Naive thymus-derived CD4-positive, alpha-beta T cell (primary cell): ENCODE measurements at regions not wholly inside any gene's neighbourhood (a gene's known extent, or its start where the extent isn't known, plus 50 kb on each side); places are given as distances from the start of the nearest gene placed in this dataset.

Experiments used
- ATAC-seq: fragments of 150-1000 bp; cut with Tn5 transposase; 2 replicates; pipeline ENCODE4 v1.10.0; 2021; ENCODE audit warnings: mild to moderate bottlenecking, moderate library complexity
- CTCF ChIA-PET: fragments of 350-600 bp; sonication (Branson Sonifier 250); formaldehyde crosslinking; loops from one replicate; lab custom pipeline; 2021; ENCODE audit warnings: antibody characterized with exemption; lab: Charles Lee
- POLR2A ChIA-PET: fragments of 350-600 bp; sonication (Branson Sonifier 250); formaldehyde crosslinking; loops from one replicate; lab custom pipeline; 2021; ENCODE audit warnings: antibody characterized with exemption, inconsistent platforms; lab: Charles Lee
- DNase-seq, 9 donors: peaks; one replicate each; pipeline versions ENCODE4 v3.0.0 to v3.0.0-alpha.2; 2020 to 2022; ENCODE audit warnings: mixed read lengths in 1 of 9
- H3K27ac ChIP-seq: one replicate; pipeline ENCODE4 v1.7.0; 2013; ENCODE audit warnings: mild to moderate bottlenecking, low read depth, low read length, moderate library complexity
- H3K27me3 ChIP-seq, 2 donors: one replicate each; pipeline ENCODE4 v1.7.0; 2013; ENCODE audit warnings: low read length in 2 of 2, mild to moderate bottlenecking in 2 of 2, moderate library complexity in 2 of 2; ENCODE audit not compliant: control insufficient read depth in 2 of 2, insufficient read depth in 2 of 2
- H3K36me3 ChIP-seq, 3 experiments: 1 replicate in 2 of 3; 2 replicates in 1 of 3; pipeline ENCODE4 v1.7.0; 2013; ENCODE audit warnings: low read length in 3 of 3, mild to moderate bottlenecking in 3 of 3, moderate library complexity in 1 of 3; ENCODE audit not compliant: insufficient read depth in 3 of 3, control insufficient read depth in 2 of 3
- H3K4me1 ChIP-seq, 2 donors: one replicate each; pipeline ENCODE4 v1.7.0; 2013; ENCODE audit warnings: low read length in 2 of 2, mild to moderate bottlenecking in 2 of 2, moderate library complexity in 1 of 2; ENCODE audit not compliant: control insufficient read depth in 2 of 2, insufficient read depth in 2 of 2
- H3K4me3 ChIP-seq: 2 replicates; pipeline ENCODE4 v1.7.0; 2013; ENCODE audit warnings: mild to moderate bottlenecking, low read length
- H3K9me3 ChIP-seq, 3 experiments: 1 replicate in 2 of 3; 2 replicates in 1 of 3; pipeline ENCODE4 v1.7.0; 2013; ENCODE audit warnings: low read length in 3 of 3; ENCODE audit not compliant: control insufficient read depth in 2 of 3
- H3K27ac Mint-ChIP-seq, 9 donors: one replicate each; pipeline ENCODE4 v1.8.0; 2020 to 2022; ENCODE audit warnings: mixed read lengths in 9 of 9, mild to moderate bottlenecking in 8 of 9, moderate library complexity in 5 of 9, inconsistent platforms in 2 of 9
- H3K27me3 Mint-ChIP-seq, 5 donors: one replicate each; pipeline ENCODE4 v1.8.0; 2021 to 2022; ENCODE audit warnings: mixed read lengths in 5 of 5, mild to moderate bottlenecking in 1 of 5
- H3K36me3 Mint-ChIP-seq, 5 donors: one replicate each; pipeline ENCODE4 v1.8.0; 2020 to 2022; ENCODE audit warnings: mixed read lengths in 5 of 5, mild to moderate bottlenecking in 3 of 5, inconsistent platforms in 1 of 5
- H3K4me1 Mint-ChIP-seq, 7 donors: one replicate each; pipeline ENCODE4 v1.8.0; 2020 to 2022; ENCODE audit warnings: mixed read lengths in 7 of 7, mild to moderate bottlenecking in 3 of 7, inconsistent platforms in 1 of 7
- H3K4me3 Mint-ChIP-seq, 10 donors: one replicate each; pipeline ENCODE4 v1.8.0; 2020 to 2022; ENCODE audit warnings: mild to moderate bottlenecking in 10 of 10, mixed read lengths in 10 of 10, moderate library complexity in 6 of 10, inconsistent platforms in 2 of 10
- H3K9me3 Mint-ChIP-seq, 11 donors: one replicate each; pipeline ENCODE4 v1.8.0; 2020 to 2022; ENCODE audit warnings: mixed read lengths in 11 of 11, mild to moderate bottlenecking in 4 of 11, inconsistent platforms in 1 of 11, moderate library complexity in 1 of 11
- intact Hi-C, 2 donors: fragments of 100-400 bp; cut with micrococcal nuclease; formaldehyde crosslinking; loops; one replicate each; pipeline ENCODE4 v1.15.1; 2023

GRCh38 chr9:119667163-119667562 lies 297.9 kb upstream of the BRINP1 start:
- H3K9me3 Mint-ChIP-seq, result peaks cover 0 to 18% (median 2%) of the 10 kb centered on the region in 11 donors
- DNase-seq (no peak), ATAC-seq (no peak)
- ChIA-PET CTCF (no interaction called here), POLR2A (no interaction called here)
- H3K36me3 ChIP-seq, result no peaks in the 10 kb centered on the region
- H3K4me3 ChIP-seq, result no peak overlapping the region
- no peaks in the 10 kb centered on the region for H3K4me1 ChIP-seq
- no peaks in the 10 kb centered on the region for H3K9me3 ChIP-seq
- H3K27me3 ChIP-seq, result no peaks in the 10 kb centered on the region
- no peak overlapping the region for H3K27ac Mint-ChIP-seq
- no peak overlapping the region for H3K27ac ChIP-seq
- intact Hi-C loops, result no loop called here
- no peaks in the 10 kb centered on the region for H3K4me1 Mint-ChIP-seq
- no peak overlapping the region for H3K4me3 Mint-ChIP-seq
- no peaks in the 10 kb centered on the region for H3K36me3 Mint-ChIP-seq
- no peaks in the 10 kb centered on the region for H3K27me3 Mint-ChIP-seq

GRCh38 chr9:119662329-119662728 lies 293.1 kb upstream of the BRINP1 start:
- no peaks in the 10 kb centered on the region for H3K27me3 ChIP-seq
- H3K36me3 ChIP-seq, result no peaks in the 10 kb centered on the region
- Mint-ChIP-seq H3K27me3 (no peaks in the 10 kb centered on the region), H3K36me3 (no peaks in the 10 kb centered on the region), H3K9me3 (peaks cover 0 to 12% (median 2%) of the 10 kb centered on the region in 11 donors), H3K4me1 (no peaks in the 10 kb centered on the region), H3K27ac (no peak overlapping the region), H3K4me3 (no peak overlapping the region)
- no peaks in the 10 kb centered on the region for H3K4me1 ChIP-seq
- intact Hi-C loops, result no loop called here
- ATAC-seq (no peak), DNase-seq (no peak)
- POLR2A ChIA-PET, result no interaction called here
- H3K9me3 ChIP-seq, result no peaks in the 10 kb centered on the region
- CTCF ChIA-PET, result no interaction called here
- no peak overlapping the region for H3K27ac ChIP-seq
- H3K4me3 ChIP-seq, result no peak overlapping the region

GRCh38 chr9:119652931-119653330 lies 283.7 kb upstream of the BRINP1 start:
- H3K27me3 ChIP-seq, result no peaks in the 10 kb centered on the region
- H3K4me1 ChIP-seq, result no peaks in the 10 kb centered on the region
- Mint-ChIP-seq H3K27ac (no peak overlapping the region), H3K4me1 (no peaks in the 10 kb centered on the region), H3K36me3 (no peaks in the 10 kb centered on the region), H3K4me3 (no peak overlapping the region), H3K9me3 (peaks cover 0 to 7% (median 0%) of the 10 kb centered on the region in 11 donors), H3K27me3 (no peaks in the 10 kb centered on the region)
- intact Hi-C loops, result no loop called here
- no peaks in the 10 kb centered on the region for H3K36me3 ChIP-seq
- H3K9me3 ChIP-seq, result no peaks in the 10 kb centered on the region
- ATAC-seq, result no peak
- no peak for DNase-seq
- no peak overlapping the region for H3K27ac ChIP-seq
- ChIA-PET POLR2A (no interaction called here), CTCF (no interaction called here)
- H3K4me3 ChIP-seq, result no peak overlapping the region

- Histone ChIP-seq H3K27me3 (no peaks in the 10 kb centered on the region), H3K4me3 (no peak overlapping the region), H3K27ac (no peak overlapping the region), H3K9me3 (no peaks in the 10 kb centered on the region), H3K36me3 (no peaks in the 10 kb centered on the region), H3K4me1 (no peaks in the 10 kb centered on the region)
- no peaks in the 10 kb centered on the region for H3K36me3 Mint-ChIP-seq
- H3K27ac Mint-ChIP-seq, result no peak overlapping the region
- H3K9me3 Mint-ChIP-seq, result peaks cover 2 to 17% (median 5%) of the 10 kb centered on the region in 11 donors
- POLR2A ChIA-PET, result no interaction called here
- H3K4me3 Mint-ChIP-seq, result no peak overlapping the region
- CTCF ChIA-PET, result no interaction called here
- no peak for DNase-seq
- intact Hi-C loops, result no loop called here
- H3K27me3 Mint-ChIP-seq, result peaks cover 0 to 5% (median 0%) of the 10 kb centered on the region in 5 donors
- ATAC-seq, result no peak
- no peaks in the 10 kb centered on the region for H3K4me1 Mint-ChIP-seq
Measured at GRCh38 chr9:119649205-119649604, 280.0 kb upstream of the BRINP1 start.

- H3K9me3 ChIP-seq, result no peaks in the 10 kb centered on the region
- H3K27ac ChIP-seq, result no peak overlapping the region
- H3K36me3 ChIP-seq, result no peaks in the 10 kb centered on the region
- H3K4me1 Mint-ChIP-seq, result no peaks in the 10 kb centered on the region
- DNase-seq (no peak), ATAC-seq (no peak)
- ChIA-PET CTCF (no interaction called here), POLR2A (no interaction called here)
- H3K36me3 Mint-ChIP-seq, result no peaks in the 10 kb centered on the region
- intact Hi-C loops, result no loop called here
- H3K4me1 ChIP-seq, result no peaks in the 10 kb centered on the region
- H3K27ac Mint-ChIP-seq, result no peak overlapping the region
- no peaks in the 10 kb centered on the region for H3K27me3 ChIP-seq
- no peaks in the 10 kb centered on the region for H3K27me3 Mint-ChIP-seq
- H3K9me3 Mint-ChIP-seq, result peaks cover 0 to 23% (median 10%) of the 10 kb centered on the region in 11 donors
- no peak overlapping the region for H3K4me3 Mint-ChIP-seq
- H3K4me3 ChIP-seq, result no peak overlapping the region
Measured at GRCh38 chr9:119639287-119639955, 270.2 kb upstream of the BRINP1 start.

DNA sequence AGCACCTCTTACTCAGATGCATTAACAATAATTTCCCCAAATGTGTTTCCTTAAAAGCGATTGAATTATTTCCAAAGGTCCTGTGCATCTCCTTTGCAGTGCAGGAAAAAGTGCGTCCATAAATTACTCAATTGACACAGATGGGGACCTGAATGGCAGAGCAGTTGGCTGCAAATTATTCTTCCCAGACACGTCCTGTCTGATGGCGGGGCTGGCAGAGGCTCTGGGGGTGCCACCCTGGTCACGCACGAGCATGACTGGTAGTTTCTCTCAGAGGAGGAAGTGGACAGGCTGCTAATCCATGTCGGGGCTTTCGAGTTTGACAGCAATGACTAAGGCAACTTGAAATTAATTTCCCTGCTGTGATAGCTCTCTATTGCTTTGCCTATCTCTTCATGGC lies 264.8 kb upstream of the BRINP1 start:
- DNase-seq (no peak), ATAC-seq (no peak)
- Histone ChIP-seq H3K4me1 (no peaks in the 10 kb centered on the region), H3K36me3 (no peaks in the 10 kb centered on the region), H3K27ac (no peak overlapping the region), H3K9me3 (no peaks in the 10 kb centered on the region), H3K4me3 (no peak overlapping the region), H3K27me3 (no peaks in the 10 kb centered on the region)
- CTCF ChIA-PET, result no interaction called here
- H3K9me3 Mint-ChIP-seq, result peaks cover 0 to 19% (median 6%) of the 10 kb centered on the region in 11 donors
- intact Hi-C loops, result no loop called here
- POLR2A ChIA-PET, result no interaction called here
- H3K4me1 Mint-ChIP-seq, result no peaks in the 10 kb centered on the region
- no peak overlapping the region for H3K27ac Mint-ChIP-seq
- peaks cover 0 to 4% (median 0%) of the 10 kb centered on the region in 5 donors for H3K27me3 Mint-ChIP-seq
- no peaks in the 10 kb centered on the region for H3K36me3 Mint-ChIP-seq
- no peak overlapping the region for H3K4me3 Mint-ChIP-seq

DNA sequence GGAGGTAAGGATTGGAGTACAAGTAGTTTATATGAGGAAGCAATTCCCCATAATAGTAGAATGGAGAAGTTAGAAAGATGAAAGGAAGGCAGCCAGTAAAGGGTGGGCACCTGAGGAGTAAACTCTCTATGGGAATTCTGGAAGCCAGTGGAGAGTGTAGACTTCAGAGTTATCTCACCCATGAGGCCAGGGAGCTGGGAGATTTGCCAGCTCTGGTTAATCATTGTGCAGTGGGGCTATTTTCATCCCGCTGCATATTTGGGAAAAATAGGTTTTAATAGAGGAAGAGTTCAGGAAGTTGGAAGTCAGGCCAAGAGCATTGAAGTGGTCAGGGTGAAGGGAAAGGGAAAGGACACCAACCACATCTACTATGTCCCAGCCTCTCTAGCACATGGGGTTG lies 242.3 kb upstream of the BRINP1 start:
- ATAC-seq, result no peak
- Mint-ChIP-seq H3K4me1 (no peaks in the 10 kb centered on the region), H3K27ac (no peak overlapping the region), H3K36me3 (no peaks in the 10 kb centered on the region), H3K4me3 (no peak overlapping the region), H3K9me3 (peaks cover 0 to 20% (median 5%) of the 10 kb centered on the region in 11 donors), H3K27me3 (peaks cover 0 to 11% (median 4%) of the 10 kb centered on the region in 5 donors)
- Histone ChIP-seq H3K4me1 (no peaks in the 10 kb centered on the region), H3K4me3 (no peak overlapping the region), H3K36me3 (no peaks in the 10 kb centered on the region), H3K27ac (no peak overlapping the region), H3K27me3 (no peaks in the 10 kb centered on the region), H3K9me3 (no peaks in the 10 kb centered on the region)
- intact Hi-C loops, result no loop called here
- POLR2A ChIA-PET, result no interaction called here
- CTCF ChIA-PET, result no interaction called here
- DNase-seq, result no peak
